ENCODE measurements at regions not wholly inside any gene's neighbourhood (a gene's known extent, or its start where the extent isn't known, plus 50 kb on each side); places are given as distances from the start of the nearest gene placed in this dataset.

DNA sequence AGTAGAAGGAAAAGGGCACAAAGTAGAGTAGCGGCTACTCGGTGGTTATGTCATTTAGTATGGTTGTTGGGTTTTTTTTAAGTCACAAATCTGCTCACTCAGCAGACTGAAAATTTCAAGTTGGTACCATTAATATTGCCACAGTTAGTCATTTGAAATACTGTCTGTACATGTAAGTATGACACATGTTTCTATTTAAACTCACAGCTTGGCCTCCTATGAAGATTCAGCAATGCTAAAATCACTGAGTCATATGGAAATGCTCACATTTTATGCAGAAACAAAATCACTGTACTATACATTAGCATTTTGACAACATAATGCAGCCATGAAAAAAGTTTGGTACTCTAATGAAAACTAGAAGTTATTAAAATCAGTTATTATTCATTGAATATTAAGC is 571.9 kb downstream of the TAFA4 start:
- no peaks in the 10 kb centered on the region for H3K9me3 Mint-ChIP-seq (ENCODE audit: low read depth)
- peaks cover 4% of the 10 kb centered on the region for H3K4me1 Mint-ChIP-seq (ENCODE audit: low read depth)
- H3K4me3 Mint-ChIP-seq (ENCODE audit: low read depth): no peak overlapping the region
- DNase-seq (ENCODE audit: low spot score, unreplicated experiment): no peak
- no peak overlapping the region for H3K27ac Mint-ChIP-seq
- TF ChIP-seq, protein P1, sequence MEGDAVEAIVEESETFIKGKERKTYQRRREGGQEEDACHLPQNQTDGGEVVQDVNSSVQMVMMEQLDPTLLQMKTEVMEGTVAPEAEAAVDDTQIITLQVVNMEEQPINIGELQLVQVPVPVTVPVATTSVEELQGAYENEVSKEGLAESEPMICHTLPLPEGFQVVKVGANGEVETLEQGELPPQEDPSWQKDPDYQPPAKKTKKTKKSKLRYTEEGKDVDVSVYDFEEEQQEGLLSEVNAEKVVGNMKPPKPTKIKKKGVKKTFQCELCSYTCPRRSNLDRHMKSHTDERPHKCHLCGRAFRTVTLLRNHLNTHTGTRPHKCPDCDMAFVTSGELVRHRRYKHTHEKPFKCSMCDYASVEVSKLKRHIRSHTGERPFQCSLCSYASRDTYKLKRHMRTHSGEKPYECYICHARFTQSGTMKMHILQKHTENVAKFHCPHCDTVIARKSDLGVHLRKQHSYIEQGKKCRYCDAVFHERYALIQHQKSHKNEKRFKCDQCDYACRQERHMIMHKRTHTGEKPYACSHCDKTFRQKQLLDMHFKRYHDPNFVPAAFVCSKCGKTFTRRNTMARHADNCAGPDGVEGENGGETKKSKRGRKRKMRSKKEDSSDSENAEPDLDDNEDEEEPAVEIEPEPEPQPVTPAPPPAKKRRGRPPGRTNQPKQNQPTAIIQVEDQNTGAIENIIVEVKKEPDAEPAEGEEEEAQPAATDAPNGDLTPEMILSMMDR (IDR thresholded peaks at IDR 0.05; ENCODE audit: unreplicated experiment): no peak
- no peaks in the 10 kb centered on the region for H3K27me3 Mint-ChIP-seq
- no peaks in the 10 kb centered on the region for H3K36me3 Mint-ChIP-seq (ENCODE audit: insufficient read depth)

DNA sequence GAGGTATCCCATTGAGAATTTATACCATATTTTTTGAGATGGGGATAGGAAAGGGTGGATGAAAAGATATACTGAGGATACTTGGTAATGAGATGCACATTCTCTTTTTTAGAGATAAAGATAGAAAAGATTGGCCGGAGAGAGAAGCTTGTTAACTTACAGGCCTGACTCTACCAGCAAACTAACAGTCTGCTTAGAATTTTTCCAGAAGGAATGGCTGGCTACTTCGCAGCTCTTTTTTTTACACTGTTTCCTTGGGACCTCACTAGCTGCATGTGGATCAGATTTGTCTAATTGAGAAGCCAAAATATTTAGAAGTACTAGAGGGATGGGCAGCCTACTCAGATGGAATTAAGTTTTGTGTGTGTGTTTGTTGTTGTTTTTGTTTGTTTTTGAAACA is 586.6 kb downstream of the TAFA4 start:
- Mint-ChIP-seq H3K27ac (no peak overlapping the region), H3K27me3 (no peaks in the 10 kb centered on the region), H3K9me3 (ENCODE audit: low read depth) (no peaks in the 10 kb centered on the region), H3K36me3 (ENCODE audit: insufficient read depth) (no peaks in the 10 kb centered on the region), H3K4me3 (ENCODE audit: low read depth) (no peak overlapping the region), H3K4me1 (ENCODE audit: low read depth) (no peaks in the 10 kb centered on the region)
- TF ChIP-seq, protein P1 (IDR thresholded peaks at IDR 0.05; ENCODE audit: unreplicated experiment): no peak
- no peak for DNase-seq (ENCODE audit: low spot score, unreplicated experiment)

DNA sequence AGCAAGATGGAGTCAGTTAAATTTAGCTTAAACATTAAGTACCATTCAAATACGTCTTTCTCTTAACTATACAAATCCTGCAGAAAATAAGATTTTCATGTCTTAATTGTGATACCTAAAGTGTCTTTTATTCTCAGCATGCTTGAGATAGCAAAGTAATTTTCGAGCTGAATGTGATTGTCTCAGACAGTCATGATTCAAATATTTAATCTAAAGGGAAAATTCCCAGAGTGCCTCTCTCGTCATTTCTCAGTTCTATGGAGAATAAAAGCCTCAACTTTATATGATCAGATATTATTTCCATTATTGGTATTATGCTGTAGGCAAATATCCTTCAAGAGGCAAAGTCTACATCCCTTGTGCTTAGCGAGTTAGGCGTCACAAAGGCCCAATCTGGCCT is 589.9 kb downstream of the TAFA4 start:
- Mint-ChIP-seq H3K4me3 (ENCODE audit: low read depth) (no peak overlapping the region), H3K9me3 (ENCODE audit: low read depth) (no peaks in the 10 kb centered on the region), H3K27me3 (no peaks in the 10 kb centered on the region), H3K36me3 (ENCODE audit: insufficient read depth) (no peaks in the 10 kb centered on the region), H3K4me1 (ENCODE audit: low read depth) (no peaks in the 10 kb centered on the region), H3K27ac (no peak overlapping the region)
- DNase-seq (ENCODE audit: low spot score, unreplicated experiment): no peak
- TF ChIP-seq, protein P1 (IDR thresholded peaks at IDR 0.05; ENCODE audit: unreplicated experiment): no peak

DNA sequence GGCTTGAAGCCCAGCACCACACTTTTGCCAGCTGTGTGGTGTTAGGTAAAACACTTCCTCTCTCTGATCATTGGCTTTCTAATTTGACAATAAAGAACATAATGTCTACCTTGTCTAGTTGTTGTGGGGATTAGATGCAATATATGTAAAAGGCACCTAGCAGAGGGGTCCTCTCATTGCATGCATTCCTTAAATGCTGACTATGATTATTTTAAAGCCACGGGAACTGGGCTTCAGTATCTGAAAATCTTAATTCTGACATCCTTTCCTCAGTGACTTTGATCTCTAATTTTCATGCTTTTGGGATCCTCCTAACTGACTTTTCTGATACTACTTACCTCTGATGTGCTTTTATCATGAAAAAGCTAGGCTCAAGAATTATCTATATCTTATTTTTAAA is 596.3 kb downstream of the TAFA4 start:
- H3K36me3 Mint-ChIP-seq (ENCODE audit: insufficient read depth): no peaks in the 10 kb centered on the region
- H3K9me3 Mint-ChIP-seq (ENCODE audit: low read depth): no peaks in the 10 kb centered on the region
- no peaks in the 10 kb centered on the region for H3K27me3 Mint-ChIP-seq
- DNase-seq (ENCODE audit: low spot score, unreplicated experiment): no peak
- TF ChIP-seq, protein P1 (IDR thresholded peaks at IDR 0.05; ENCODE audit: unreplicated experiment): no peak
- no peaks in the 10 kb centered on the region for H3K4me1 Mint-ChIP-seq (ENCODE audit: low read depth)
- H3K27ac Mint-ChIP-seq: no peak overlapping the region
- H3K4me3 Mint-ChIP-seq (ENCODE audit: low read depth): no peak overlapping the region

DNA sequence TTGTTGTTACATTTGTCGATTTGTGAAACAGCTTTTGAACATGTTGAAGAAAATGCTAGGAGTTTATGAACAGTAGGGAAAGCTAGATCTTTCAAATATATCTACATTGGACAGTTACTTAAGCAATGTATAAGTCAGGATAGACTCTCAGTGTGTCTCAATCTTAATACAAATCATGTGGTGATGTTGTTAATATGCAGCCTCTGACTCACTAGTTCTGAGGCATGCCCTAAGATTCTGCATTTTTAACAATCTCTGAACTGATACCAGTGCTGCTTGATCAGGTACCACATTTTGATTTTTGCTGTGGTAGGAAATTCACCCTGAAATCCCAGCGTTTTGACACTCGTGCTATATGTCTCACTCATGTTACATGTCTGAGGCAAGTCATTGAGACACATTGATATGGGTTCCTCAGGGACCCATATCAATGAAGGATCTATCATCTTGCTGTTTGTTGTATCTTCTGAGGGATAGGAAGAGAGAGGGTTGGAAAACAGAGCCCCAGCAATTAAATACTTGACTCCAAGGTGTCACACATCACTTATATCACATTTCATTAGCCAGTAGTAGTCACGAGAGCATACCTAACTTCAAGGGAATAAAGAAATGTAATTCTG is 597.9 kb downstream of the TAFA4 start:
- Mint-ChIP-seq H3K36me3 (ENCODE audit: insufficient read depth) (no peaks in the 10 kb centered on the region), H3K9me3 (ENCODE audit: low read depth) (no peaks in the 10 kb centered on the region), H3K27me3 (no peaks in the 10 kb centered on the region), H3K4me1 (ENCODE audit: low read depth) (no peaks in the 10 kb centered on the region), H3K27ac (no peak overlapping the region), H3K4me3 (ENCODE audit: low read depth) (no peak overlapping the region)
- TF ChIP-seq, protein P1 (IDR thresholded peaks at IDR 0.05; ENCODE audit: unreplicated experiment): no peak
- no peak for DNase-seq (ENCODE audit: low spot score, unreplicated experiment)
